HepG2 (cell line): ENCODE measurements at regions not wholly inside any gene's neighbourhood (a gene's known extent, or its start where the extent isn't known, plus 50 kb on each side); places are given as distances from the start of the nearest gene placed in this dataset.

Experiments
- ATAC-seq: fragments of 200-7000 bp; cut with Tn5 transposase; 3 replicates; pipeline ENCODE4 v1.9.1; 2020; ENCODE audit warnings: mild to moderate bottlenecking, moderate library complexity
- BruUV-seq: library from RNA; stranded (reverse); fragments of 400-500 nt; replicated peaks from 2 replicates; lab custom pipeline; 2021; lab: Mats Ljungman, UMichigan
- CTCF ChIA-PET: fragments of 300-600 bp; formaldehyde crosslinking; extraction: SDS; loops from one replicate; lab custom pipeline; 2021; ENCODE audit warnings: low total read pairs, inconsistent platforms, low intra/inter-chr PET ratio; lab: Yijun Ruan, JAX
- POLR2A ChIA-PET: fragments of 350-600 bp; sonication (Branson Sonifier 250); formaldehyde crosslinking; loops from one replicate; lab custom pipeline; 2020; ENCODE audit warnings: antibody characterized with exemption, inconsistent platforms; lab: Yijun Ruan, JAX
- DNase-seq: peaks from one replicate; pipeline ENCODE4 v3.0.0-alpha.2; 2015; ENCODE audit warnings: low spot score
- FAIRE-seq: peaks from 3 replicates; lab custom pipeline; 2011; peaks lifted over from hg19 to GRCh38; lab: Jason Lieb, UNC
- H2AFZ ChIP-seq: one replicate; pipeline ENCODE4 v1.6.1; 2011; ENCODE audit warnings: low read length, inconsistent platforms
- H3K27ac ChIP-seq: fragments of 300-600 bp; 3 replicates; pipeline ENCODE4 v1.8.0; 2011; ENCODE audit warnings: mixed run types, mild to moderate bottlenecking, mixed read lengths, low read length, inconsistent platforms; ENCODE audit not compliant: insufficient read depth; ENCODE audit errors: extremely low read length
- H3K27me3 ChIP-seq, 2 experiments: fragments of 200-600 bp in 1 of 2; 2 replicates in 1 of 2; 3 replicates in 1 of 2; pipeline versions ENCODE4 v1.6.0 to v1.8.0; 2011; ENCODE audit warnings: low read length in 2 of 2, mild to moderate bottlenecking in 2 of 2, moderate library complexity in 2 of 2, inconsistent platforms in 1 of 2; ENCODE audit not compliant: insufficient read depth in 2 of 2, control insufficient read depth in 1 of 2
- H3K36me3 ChIP-seq, 2 experiments: fragments of 200-600 bp in 1 of 2; replicated peaks in 1 of 2; 2 replicates in 1 of 2; 3 replicates in 1 of 2; pipeline versions ENCODE4 v1.5.1 to v1.8.0; 2011; ENCODE audit warnings: low read length in 2 of 2, inconsistent platforms in 1 of 2; ENCODE audit not compliant: insufficient read depth in 2 of 2, control insufficient read depth in 1 of 2
- H3K4me1 ChIP-seq: 2 replicates; pipeline ENCODE4 v1.5.1; 2012; ENCODE audit warnings: low read length, inconsistent platforms; ENCODE audit not compliant: insufficient read depth
- H3K4me2 ChIP-seq: 2 replicates; pipeline ENCODE4 v1.6.0; 2011; ENCODE audit warnings: low read depth, low read length, inconsistent platforms
- H3K4me3 ChIP-seq, 3 experiments: fragments of 200-600 bp in 1 of 3; sonication (generic), shearing (Covaris generic) in 1 of 3; replicated peaks in 1 of 3; 2 replicates each; pipeline ENCODE4 v1.5.1; 2011 to 2016; ENCODE audit warnings: low read length in 3 of 3, inconsistent platforms in 2 of 3, low read depth in 2 of 3, mild to moderate bottlenecking in 2 of 3, control low read depth in 1 of 3, mixed read lengths in 1 of 3; ENCODE audit not compliant: insufficient read depth in 1 of 3
- H3K79me2 ChIP-seq: one replicate; pipeline ENCODE4 v1.6.1; 2011; ENCODE audit warnings: low read length, inconsistent platforms; ENCODE audit not compliant: insufficient read depth
- H3K9ac ChIP-seq: 2 replicates; pipeline ENCODE4 v1.6.0; 2011; ENCODE audit warnings: mild to moderate bottlenecking, low read depth, low read length, inconsistent platforms; ENCODE audit not compliant: insufficient read depth
- H3K9me3 ChIP-seq: 2 replicates; pipeline ENCODE4 v1.5.1; 2012; ENCODE audit warnings: mild to moderate bottlenecking, low read length
- H4K20me1 ChIP-seq: 2 replicates; pipeline ENCODE4 v1.6.0; 2011; ENCODE audit warnings: inconsistent platforms, mild to moderate bottlenecking, low read length, moderate library complexity; ENCODE audit not compliant: insufficient read depth
- ATF7 ChIP-seq, 2 experiments: fragments of 450-650 bp in 1 of 2; sonication (generic) in 1 of 2; formaldehyde crosslinking in 1 of 2; IDR thresholded peaks; 2 replicates each; pipeline versions ENCODE4 v1.4.0 to v1.6.1; 2016 to 2020; ENCODE audit warnings: antibody characterized with exemption in 1 of 2, mild to moderate bottlenecking in 1 of 2, missing genetic modification reagents in 1 of 2
- ATRX ChIP-seq: sonication (generic); formaldehyde crosslinking; IDR thresholded peaks from 2 replicates; pipeline ENCODE4 v1.4.0; 2020; ENCODE audit warnings: missing genetic modification reagents, borderline replicate concordance
- ESRRA ChIP-seq: sonication (generic); formaldehyde crosslinking; IDR thresholded peaks from 2 replicates; pipeline ENCODE4 v1.5.1; 2020; ENCODE audit warnings: mild to moderate bottlenecking, low read depth, missing genetic modification reagents
- MTA1 ChIP-seq: sonication (generic); formaldehyde crosslinking; IDR thresholded peaks from 2 replicates; pipeline ENCODE4 v1.4.0; 2020; ENCODE audit warnings: missing genetic modification reagents, mild to moderate bottlenecking, borderline replicate concordance
- MYC ChIP-seq: sonication (generic); formaldehyde crosslinking; IDR thresholded peaks from 2 replicates; pipeline ENCODE4 v1.9.0; 2021; ENCODE audit warnings: missing genetic modification reagents, borderline replicate concordance
- NFATC3 ChIP-seq: sonication (generic); formaldehyde crosslinking; IDR thresholded peaks from 2 replicates; pipeline ENCODE4 v1.5.1; 2020; ENCODE audit warnings: mild to moderate bottlenecking, missing genetic modification reagents
- NFE2 ChIP-seq: sonication (generic); formaldehyde crosslinking; IDR thresholded peaks from 2 replicates; pipeline ENCODE4 v1.4.0; 2020; ENCODE audit warnings: missing genetic modification reagents
- NR2C2 ChIP-seq: sonication (generic); formaldehyde crosslinking; IDR thresholded peaks from 2 replicates; pipeline ENCODE4 v1.4.0; 2020; ENCODE audit warnings: missing genetic modification reagents, mild to moderate bottlenecking, moderate library complexity, borderline replicate concordance
- PTBP1 ChIP-seq: fragments of 200-400 bp; formaldehyde crosslinking; IDR thresholded peaks from 2 replicates; pipeline ENCODE4 v1.6.1; 2018; ENCODE audit warnings: low read length, low read depth; ENCODE audit not compliant: poor library complexity, severe bottlenecking
- ZBTB42 ChIP-seq: sonication (generic); formaldehyde crosslinking; IDR thresholded peaks from 2 replicates; pipeline ENCODE4 v1.5.0; 2020; ENCODE audit warnings: mild to moderate bottlenecking, missing genetic modification reagents
- ZNF224 ChIP-seq: sonication (generic); formaldehyde crosslinking; IDR thresholded peaks from 2 replicates; pipeline ENCODE4 v1.5.0; 2020; ENCODE audit warnings: mild to moderate bottlenecking, missing genetic modification reagents
- ZNF552 ChIP-seq: sonication (generic); formaldehyde crosslinking; IDR thresholded peaks from 2 replicates; pipeline ENCODE4 v1.9.0; 2022; ENCODE audit warnings: missing genetic modification reagents, mild to moderate bottlenecking, borderline replicate concordance
- ZNF768 ChIP-seq: sonication (generic); formaldehyde crosslinking; IDR thresholded peaks from 2 replicates; pipeline ENCODE4 v1.4.0; 2020; ENCODE audit warnings: missing genetic modification reagents
- WGBS: methylation state at CpG from one replicate; pipeline ENCODE4 v1.1.6; 2017; ENCODE audit warnings: low lambda C conversion rate; 5-methylcytosine and 5-hydroxymethylcytosine counted together
- in situ Hi-C: cut with HindIII; loops from 2 replicates; pipeline ENCODE4 v1.10.0; 2017; ENCODE audit warnings: low pct_unique_long_range_greater_than_20kb; ENCODE audit not compliant: extremely low pct_ligation_motif_present
- intact Hi-C: fragments of 100-400 bp; cut with micrococcal nuclease; formaldehyde crosslinking; loops from one replicate; pipeline ENCODE4 v1.10.0; 2022; ENCODE audit not compliant: unreplicated experiment

- no peaks in the 10 kb centered on the region for H4K20me1 ChIP-seq
- no TSS peak for BruUV-seq
- in situ Hi-C loops = no loop called here
- ChIA-PET POLR2A (no interaction called here), CTCF (no interaction called here)
- no peak overlapping the region for H3K4me2 ChIP-seq
- no peak overlapping the region for H3K9ac ChIP-seq
- no peak for ATAC-seq
- H3K79me2 ChIP-seq = no peaks in the 10 kb centered on the region
- TF ChIP-seq ATRX (CRISPR knock-in tag) = no peak
- no peak for TF ChIP-seq ZNF552 (CRISPR knock-in tag)
- TF ChIP-seq NFE2 (CRISPR knock-in tag) = no peak
- no peak for TF ChIP-seq MTA1 (CRISPR knock-in tag)
- no peak for TF ChIP-seq ESRRA
- TF ChIP-seq ZNF224 (CRISPR knock-in tag) = no peak
- TF ChIP-seq ZBTB42 = no peak
- no peaks in the 10 kb centered on the region for H3K4me1 ChIP-seq
- no peaks in the 10 kb centered on the region for H3K27me3 ChIP-seq
- H2AFZ ChIP-seq = no peak overlapping the region
- 57% methylated on average over 17 of the region's 28 CpGs for WGBS
- DNase-seq = no peak
- FAIRE-seq = no peak
- no peak overlapping the region for H3K4me3 ChIP-seq
- H3K27ac ChIP-seq = no peak overlapping the region
- no peaks in the 10 kb centered on the region for H3K36me3 ChIP-seq
- intact Hi-C loops = no loop called here
- peaks cover 44% of the 10 kb centered on the region for H3K9me3 ChIP-seq
These were observed 245.5 kb downstream of the MRPL39 start for GRCh38 chr21:25361765-25362164.

- FAIRE-seq (no peak), ATAC-seq (no peak), DNase-seq (no peak)
- intact Hi-C loops (no loop called here), in situ Hi-C loops (no loop called here)
- 0% methylated on average over 1 of the region's 1 CpG for WGBS
- Histone ChIP-seq H3K4me1 (no peaks in the 10 kb centered on the region), H3K4me2 (no peak overlapping the region), H4K20me1 (no peaks in the 10 kb centered on the region), H3K9ac (no peak overlapping the region), H3K27me3 (no peaks in the 10 kb centered on the region), H3K79me2 (no peaks in the 10 kb centered on the region), H3K9me3 (peaks cover 40% of the 10 kb centered on the region), H3K36me3 (no peaks in the 10 kb centered on the region), H2AFZ (no peak overlapping the region), H3K27ac (no peak overlapping the region), H3K4me3 (no peak overlapping the region)
- ChIA-PET POLR2A (no interaction called here), CTCF (no interaction called here)
- no TSS peak for BruUV-seq
- no peak for TF ChIP-seq ZNF768
- TF ChIP-seq MYC (CRISPR knock-in tag) = no peak
- no peak for TF ChIP-seq PTBP1
- TF ChIP-seq NR2C2 (CRISPR knock-in tag) = no peak
- no peak for TF ChIP-seq ATF7 (IDR thresholded peaks at IDR 0.05)
- no peak for TF ChIP-seq ATF7 (CRISPR knock-in tag; IDR thresholded peaks at IDR 0.05)
- TF ChIP-seq NFATC3 (CRISPR knock-in tag) = no peak
These were observed 246.2 kb downstream of the MRPL39 start for GRCh38 chr21:25361097-25361496.
